C4-2B (cell line): ENCODE measurements at regions not wholly inside any gene's neighbourhood (a gene's known extent, or its start where the extent isn't known, plus 50 kb on each side); places are given as distances from the start of the nearest gene placed in this dataset.
"Not testable (repeated sequence)": the region's sequence is repeated elsewhere in the genome, so short reads cannot be mapped to it uniquely, and the experiment has no call there.

Source experiments
- H3K27ac ChIP-seq: fragments of 450-650 bp; 2 replicates; pipeline ENCODE4 v1.5.1; 2017
- ZFX ChIP-seq: fragments of 450-650 bp; IDR thresholded peaks from 2 replicates; pipeline ENCODE4 v1.6.1; 2017
- TF ChIP-seq, protein P1 (sequence below): fragments of 450-650 bp; conservative IDR thresholded peaks from 2 replicates; pipeline ENCODE4 v1.5.1; 2017; ENCODE audit warnings: mild to moderate bottlenecking

GRCh38 chr13:87821512-87821911, 150.3 kb downstream of the SLITRK5 start:
- no peak overlapping the region for H3K27ac ChIP-seq
- TF ChIP-seq ZFX, result no peak
- TF ChIP-seq, protein P1, sequence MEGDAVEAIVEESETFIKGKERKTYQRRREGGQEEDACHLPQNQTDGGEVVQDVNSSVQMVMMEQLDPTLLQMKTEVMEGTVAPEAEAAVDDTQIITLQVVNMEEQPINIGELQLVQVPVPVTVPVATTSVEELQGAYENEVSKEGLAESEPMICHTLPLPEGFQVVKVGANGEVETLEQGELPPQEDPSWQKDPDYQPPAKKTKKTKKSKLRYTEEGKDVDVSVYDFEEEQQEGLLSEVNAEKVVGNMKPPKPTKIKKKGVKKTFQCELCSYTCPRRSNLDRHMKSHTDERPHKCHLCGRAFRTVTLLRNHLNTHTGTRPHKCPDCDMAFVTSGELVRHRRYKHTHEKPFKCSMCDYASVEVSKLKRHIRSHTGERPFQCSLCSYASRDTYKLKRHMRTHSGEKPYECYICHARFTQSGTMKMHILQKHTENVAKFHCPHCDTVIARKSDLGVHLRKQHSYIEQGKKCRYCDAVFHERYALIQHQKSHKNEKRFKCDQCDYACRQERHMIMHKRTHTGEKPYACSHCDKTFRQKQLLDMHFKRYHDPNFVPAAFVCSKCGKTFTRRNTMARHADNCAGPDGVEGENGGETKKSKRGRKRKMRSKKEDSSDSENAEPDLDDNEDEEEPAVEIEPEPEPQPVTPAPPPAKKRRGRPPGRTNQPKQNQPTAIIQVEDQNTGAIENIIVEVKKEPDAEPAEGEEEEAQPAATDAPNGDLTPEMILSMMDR, result no peak

DNA sequence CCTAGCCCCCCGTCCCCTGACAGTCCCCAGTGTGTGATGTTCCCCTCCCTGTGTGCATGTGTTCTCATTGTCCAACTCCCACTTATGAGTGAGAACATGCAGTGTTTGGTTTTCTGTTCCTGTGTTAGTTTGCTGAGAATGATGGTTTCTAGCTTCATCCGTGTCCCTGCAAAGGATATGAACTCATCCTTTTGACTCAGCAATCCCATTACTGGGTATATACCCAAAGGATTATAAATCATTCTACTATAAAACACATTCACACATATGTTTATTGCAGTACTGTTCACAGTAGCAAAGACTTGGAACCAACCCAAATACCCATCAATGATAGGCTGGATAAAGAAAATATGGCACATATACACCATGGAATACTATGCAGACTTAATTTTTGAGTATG, 155.1 kb downstream of the SLITRK5 start:
- not testable (repeated sequence) for H3K27ac ChIP-seq

- no peak overlapping the region for H3K27ac ChIP-seq
- TF ChIP-seq, protein P1, result no peak
- TF ChIP-seq ZFX, result no peak
Observed at GRCh38 chr13:87827479-87827878, 156.3 kb downstream of the SLITRK5 start.

DNA sequence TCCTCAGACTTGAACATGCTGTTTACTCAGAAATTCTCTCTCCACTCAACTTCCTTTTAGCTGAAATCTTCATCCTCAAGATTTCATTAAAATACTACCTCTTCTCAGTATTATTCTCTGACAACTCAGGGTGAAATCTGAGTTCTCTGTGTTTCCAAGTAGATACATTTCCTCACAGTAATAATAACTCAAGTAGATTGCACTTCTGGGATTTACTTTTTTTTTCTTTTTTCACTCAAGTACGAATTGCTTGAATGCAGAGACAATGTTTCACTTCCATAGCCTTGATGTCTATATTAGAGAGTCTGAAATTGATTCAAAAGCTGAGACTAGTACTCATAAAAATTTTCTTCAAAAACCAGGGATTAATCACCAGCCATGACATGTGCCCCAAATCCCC, 166.4 kb downstream of the SLITRK5 start:
- TF ChIP-seq, protein P1, result no peak
- no peak for TF ChIP-seq ZFX
- H3K27ac ChIP-seq, result no peak overlapping the region

DNA sequence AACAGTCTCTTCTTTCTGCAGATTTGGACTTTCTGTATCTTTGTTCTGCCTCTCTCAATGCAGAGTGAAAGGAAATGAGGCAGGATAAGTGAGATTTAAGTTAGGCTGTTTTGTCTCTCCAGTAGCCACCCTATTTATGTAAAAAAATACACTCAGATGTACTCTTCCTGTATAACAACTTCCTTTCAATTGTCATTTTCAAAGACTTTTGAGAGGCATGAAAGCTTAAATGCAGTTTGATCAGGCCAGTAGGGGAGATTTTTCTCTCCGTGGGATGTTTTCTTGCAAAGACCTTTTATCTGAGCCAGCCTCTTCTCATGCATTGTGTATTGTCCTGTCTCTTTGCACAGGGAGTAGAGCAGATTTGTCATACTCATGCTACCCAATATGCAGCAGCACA, 166.8 kb downstream of the SLITRK5 start:
- TF ChIP-seq ZFX, result no peak
- TF ChIP-seq, protein P1, result no peak
- H3K27ac ChIP-seq, result no peak overlapping the region

DNA sequence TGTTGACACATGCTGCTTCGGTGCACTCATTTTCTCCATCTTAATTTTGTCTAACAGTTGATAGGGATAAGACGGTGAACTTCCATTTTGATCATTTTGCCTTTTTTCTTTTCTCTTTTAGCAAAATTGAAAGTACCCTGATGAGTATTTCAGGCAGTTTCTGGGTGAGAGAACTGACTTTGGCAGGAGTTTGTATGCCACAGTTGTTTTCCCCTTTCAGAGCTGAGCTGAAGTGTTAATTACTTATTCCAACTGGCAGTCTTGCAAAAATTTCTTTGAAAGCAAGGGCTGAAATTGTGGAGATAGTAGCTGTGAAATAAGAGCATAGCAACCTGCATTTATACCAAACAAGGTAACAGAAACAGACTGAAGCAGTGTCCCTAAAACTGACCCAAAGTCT, 180.2 kb downstream of the SLITRK5 start:
- no peak overlapping the region for H3K27ac ChIP-seq
- TF ChIP-seq, protein P1, result no peak
- TF ChIP-seq ZFX, result no peak

- no peak overlapping the region for H3K27ac ChIP-seq
- TF ChIP-seq ZFX, result no peak
- TF ChIP-seq, protein P1, result no peak
Observed at GRCh38 chr13:87855553-87855952, 184.4 kb downstream of the SLITRK5 start.

GRCh38 chr13:87859261-87859660, 188.1 kb downstream of the SLITRK5 start:
- no peak for TF ChIP-seq ZFX
- TF ChIP-seq, protein P1, result no peak

More at GRCh38 chr13:87859261-87859660, 188.1 kb downstream of the SLITRK5 start:
- H3K27ac ChIP-seq, result no peak overlapping the region
